ENCODE measurements at regions not wholly inside any gene's neighbourhood (a gene's known extent, or its start where the extent isn't known, plus 50 kb on each side); places are given as distances from the start of the nearest gene placed in this dataset.
"Not testable (repeated sequence)": the region's sequence is repeated elsewhere in the genome, so short reads cannot be mapped to it uniquely, and the experiment has no call there.

- DNase-seq (ENCODE audit: low read depth): no peak
These were observed 130.1 kb upstream of the SLC44A1 start for GRCh38 chr9:105114318-105114717.

GRCh38 chr9:105114964-105115728, 129.3 kb upstream of the SLC44A1 start:
- DNase-seq (ENCODE audit: low read depth): no peak

DNA sequence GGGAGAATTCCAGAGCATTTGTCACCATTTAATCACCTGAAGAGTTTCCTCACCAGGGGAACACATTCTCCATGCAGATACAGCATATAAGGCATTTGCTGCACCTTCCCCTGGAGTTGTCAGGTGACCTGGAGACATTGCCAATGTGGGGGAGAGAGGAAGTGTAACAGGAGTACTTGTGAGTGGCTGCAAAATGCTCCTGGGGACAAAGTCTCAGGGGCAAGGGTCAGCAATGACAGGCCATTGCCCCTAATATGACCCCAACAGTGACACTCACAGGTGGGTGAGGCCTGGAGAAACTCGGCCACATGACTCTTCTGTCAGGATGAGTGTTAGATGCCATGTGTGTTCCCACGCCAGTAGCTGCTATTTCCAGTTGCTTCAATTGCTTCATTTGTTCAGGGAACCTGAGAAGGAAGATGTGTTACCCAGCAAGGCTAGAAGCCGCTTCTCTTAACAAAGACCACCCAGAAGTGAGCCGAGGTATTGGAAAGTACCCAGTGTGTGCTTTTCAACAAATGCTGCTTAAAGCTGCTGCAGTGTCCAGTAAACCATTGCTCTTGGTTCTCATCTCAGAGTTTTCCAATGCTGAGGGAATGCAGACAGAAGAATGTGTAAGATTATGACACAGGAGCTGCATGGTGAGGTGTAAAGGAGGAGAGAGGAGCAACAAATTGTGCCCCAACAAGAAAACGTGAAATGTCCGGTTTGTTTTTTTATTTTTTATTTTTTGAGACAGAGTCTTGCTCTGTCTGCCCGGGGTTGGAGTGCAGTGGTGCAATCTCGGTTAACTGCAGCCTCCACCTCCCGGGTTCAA, 128.2 kb upstream of the SLC44A1 start:
- DNase-seq (ENCODE audit: low read depth): no peak

DNA sequence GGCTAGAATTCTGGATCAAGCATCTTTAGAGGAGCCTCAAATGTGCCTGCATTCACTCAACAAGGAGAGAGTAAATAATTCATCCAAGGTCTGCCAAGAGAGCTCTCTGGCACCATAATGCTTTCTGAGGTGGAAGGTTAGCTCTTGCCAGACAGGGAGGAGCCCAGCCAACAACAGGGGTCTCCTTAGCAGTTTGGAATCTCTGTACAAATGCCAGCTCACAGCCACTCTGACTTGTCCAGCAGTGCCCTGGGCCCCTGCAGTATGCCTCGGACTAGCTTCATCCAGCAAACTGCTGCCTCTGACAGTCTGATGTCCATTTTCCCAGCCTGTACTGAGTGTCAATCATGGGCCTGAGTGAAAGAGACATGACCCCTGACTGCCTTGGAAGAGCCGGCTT, 127.2 kb upstream of the SLC44A1 start:
- no peak for DNase-seq (ENCODE audit: low read depth)

- DNase-seq (ENCODE audit: low read depth): no peak
These were observed 125.8 kb upstream of the SLC44A1 start for GRCh38 chr9:105118636-105119035.

- no peak for DNase-seq (ENCODE audit: low read depth)
These were observed 125.3 kb upstream of the SLC44A1 start for GRCh38 chr9:105119156-105119555.

DNA sequence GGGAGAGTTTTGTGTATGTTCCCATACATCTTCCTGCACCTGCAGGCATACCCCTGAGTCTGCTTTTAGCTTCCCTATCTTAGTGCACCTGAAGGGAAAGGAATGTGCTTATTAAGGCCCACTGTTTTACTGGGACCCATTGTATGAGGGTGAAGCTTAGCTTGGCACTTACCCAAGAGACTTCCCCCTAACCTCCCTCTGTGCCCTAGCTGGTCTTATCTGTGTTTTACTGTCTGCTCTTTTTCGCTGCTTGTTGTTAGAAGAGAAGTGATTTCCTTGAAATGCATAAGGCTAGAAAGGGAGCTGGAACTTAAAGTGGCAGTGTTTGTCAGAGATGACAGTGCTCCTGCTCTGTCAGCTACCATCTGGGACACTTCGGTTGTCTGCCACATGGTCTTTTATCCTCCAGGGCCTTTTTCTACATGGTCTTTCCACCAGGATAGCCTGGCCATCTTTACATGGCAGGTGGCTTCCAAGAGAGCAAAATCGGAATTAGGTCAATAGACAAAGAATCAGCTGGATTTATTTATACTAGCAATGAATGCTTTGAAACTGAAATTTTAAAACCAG, 122.5 kb upstream of the SLC44A1 start:
- no peak for DNase-seq (ENCODE audit: low read depth)

GRCh38 chr9:105124598-105124997, 119.9 kb upstream of the SLC44A1 start:
- not testable (repeated sequence) for DNase-seq (ENCODE audit: low read depth)

DNA sequence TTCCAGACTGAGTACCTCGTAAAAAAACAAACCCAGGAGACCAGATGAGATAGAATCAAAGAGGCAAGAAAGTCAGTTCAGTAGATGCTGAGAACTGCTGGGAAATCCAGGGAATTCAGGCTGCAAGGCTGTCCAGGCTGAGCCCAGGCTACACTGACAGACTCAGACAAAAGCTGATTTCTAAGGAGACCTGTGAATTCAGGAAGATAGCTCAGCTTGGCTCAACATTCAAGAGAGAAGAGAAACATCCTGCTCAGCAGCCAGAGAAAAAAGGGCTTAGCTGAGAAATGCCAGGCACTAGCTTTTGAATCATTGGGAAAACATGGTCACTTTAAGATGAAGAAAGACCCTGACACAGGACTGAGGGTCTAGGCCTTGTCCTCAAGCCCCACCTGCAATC, 118.2 kb upstream of the SLC44A1 start:
- DNase-seq (ENCODE audit: low read depth): no peak

DNA sequence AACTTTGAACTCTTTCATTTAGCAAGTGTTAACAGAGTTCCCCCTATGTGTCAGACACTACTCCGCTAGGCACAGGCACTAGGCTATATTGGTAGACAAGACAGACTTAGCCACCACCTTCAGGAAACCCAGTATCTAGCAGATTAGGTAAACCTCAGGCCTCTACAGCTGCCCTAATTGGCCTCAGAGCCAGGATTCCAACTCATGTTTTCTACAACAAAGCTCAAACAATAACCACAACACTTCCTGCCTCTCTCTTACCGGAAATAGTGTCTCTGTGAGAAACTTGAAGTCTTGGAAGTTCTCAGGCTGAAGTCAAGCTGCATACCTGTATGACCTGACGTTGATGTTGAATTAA, 116.6 kb upstream of the SLC44A1 start:
- peak; percentile 24 for DNase-seq (ENCODE audit: low read depth)

- no peak for DNase-seq (ENCODE audit: low read depth)
These were observed 115.4 kb upstream of the SLC44A1 start for GRCh38 chr9:105128908-105129600.

DNA sequence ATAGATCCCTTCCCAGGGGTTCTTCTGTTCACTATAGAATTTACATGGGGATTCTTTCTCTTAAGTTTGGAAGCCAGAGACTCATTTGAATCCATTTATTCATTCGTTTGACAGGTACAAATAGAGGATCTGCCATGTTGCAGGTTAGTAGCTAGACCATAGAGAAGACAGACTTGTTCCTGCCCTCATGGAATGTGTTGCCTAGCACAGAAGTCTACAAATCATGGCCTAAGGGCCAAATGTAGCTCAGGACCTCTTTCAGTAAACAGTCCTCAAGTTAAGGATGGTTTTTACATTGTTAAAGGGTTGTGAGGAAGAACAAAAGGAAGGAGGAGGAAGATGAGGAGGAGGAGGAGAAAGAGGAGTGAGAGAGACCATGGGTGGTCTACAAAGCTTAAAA, 114.7 kb upstream of the SLC44A1 start:
- no peak for DNase-seq (ENCODE audit: low read depth)

DNA sequence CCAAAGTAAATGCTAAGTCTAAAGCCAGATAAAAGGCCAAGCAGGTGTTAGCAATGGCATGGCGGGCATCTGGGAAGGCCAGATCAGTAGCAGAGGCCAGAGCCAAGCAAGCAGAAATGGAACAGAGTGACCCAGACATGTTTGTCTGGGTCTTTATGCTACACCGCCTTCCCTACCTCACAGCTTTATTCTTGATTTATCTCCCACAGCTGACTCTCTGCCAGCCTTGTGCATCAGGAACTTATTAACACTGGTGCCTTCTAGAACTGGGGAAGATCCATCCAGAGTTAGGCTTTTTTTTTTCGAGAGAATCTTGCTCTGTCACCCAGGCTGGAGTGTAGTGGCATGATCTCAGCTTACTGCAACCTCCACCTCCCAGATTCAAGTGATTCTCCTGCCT, 112.5 kb upstream of the SLC44A1 start:
- DNase-seq (ENCODE audit: low read depth): no peak

DNA sequence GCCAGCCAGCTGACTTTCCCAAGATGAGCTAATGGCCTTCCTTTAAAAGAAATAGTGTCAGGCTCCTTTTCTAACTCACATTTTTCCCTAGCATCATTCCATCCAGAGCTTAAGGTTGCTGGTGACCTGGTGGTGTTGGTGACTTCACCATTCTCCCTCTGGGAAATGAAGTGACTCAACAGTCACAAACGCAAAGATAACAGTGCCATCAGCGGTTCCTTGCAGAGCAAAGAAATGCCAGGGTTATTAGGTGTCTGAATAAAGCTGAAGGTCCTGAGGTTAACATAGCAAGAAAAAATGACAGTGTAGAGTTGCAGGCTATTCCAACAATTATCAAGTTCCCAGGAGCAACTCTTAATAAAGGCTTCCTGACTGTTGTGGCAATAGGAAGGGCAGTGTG, 111.8 kb upstream of the SLC44A1 start:
- DNase-seq (ENCODE audit: low read depth): no peak

GRCh38 chr9:105138306-105138801, 106.1 kb upstream of the SLC44A1 start:
- DNase-seq (ENCODE audit: low read depth): no peak

DNA sequence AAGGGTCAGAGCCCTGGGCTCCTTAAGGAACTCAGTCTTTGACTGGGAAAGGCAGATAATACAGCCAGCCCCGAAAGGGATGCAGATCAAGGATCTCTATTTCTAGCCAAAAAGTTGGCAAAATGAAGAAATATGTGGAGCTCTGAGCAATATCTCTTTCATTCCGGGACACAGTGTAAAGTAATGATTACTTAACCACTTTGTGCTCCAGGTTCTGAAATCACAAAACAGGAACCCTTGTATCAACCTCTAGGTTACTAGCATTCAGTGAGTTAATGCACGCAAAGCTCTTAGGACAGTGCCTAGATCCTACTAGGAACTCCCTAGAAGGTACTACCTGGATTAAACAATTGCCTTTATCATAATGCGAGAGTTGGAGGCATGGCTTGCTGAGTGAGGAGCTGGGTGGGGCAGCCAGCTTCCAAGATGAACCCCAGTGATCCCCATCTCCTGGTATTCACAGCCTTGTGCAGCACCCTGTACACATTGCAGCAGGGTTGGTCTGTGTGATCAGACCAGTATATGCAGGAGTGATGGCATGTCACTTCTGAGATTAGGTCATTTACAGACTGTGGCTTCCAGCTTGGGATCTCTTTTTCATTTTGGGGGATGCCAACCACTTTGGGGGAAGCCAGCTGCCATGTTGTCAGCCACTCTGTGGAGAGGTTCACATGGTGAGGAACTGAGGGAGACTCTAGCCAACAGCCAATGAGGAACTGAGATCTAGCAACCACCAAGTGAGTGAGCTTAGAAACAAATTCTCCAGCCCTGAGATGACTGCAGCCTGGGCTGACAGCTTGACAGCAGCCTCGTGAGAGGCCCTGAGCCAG, 103.1 kb upstream of the SLC44A1 start:
- DNase-seq (ENCODE audit: low read depth): no peak

- DNase-seq (ENCODE audit: low read depth): no peak
These were observed 102.5 kb upstream of the SLC44A1 start for GRCh38 chr9:105141976-105142250.

GRCh38 chr9:105142406-105143135, 101.9 kb upstream of the SLC44A1 start:
- DNase-seq (ENCODE audit: low read depth): no peak

DNA sequence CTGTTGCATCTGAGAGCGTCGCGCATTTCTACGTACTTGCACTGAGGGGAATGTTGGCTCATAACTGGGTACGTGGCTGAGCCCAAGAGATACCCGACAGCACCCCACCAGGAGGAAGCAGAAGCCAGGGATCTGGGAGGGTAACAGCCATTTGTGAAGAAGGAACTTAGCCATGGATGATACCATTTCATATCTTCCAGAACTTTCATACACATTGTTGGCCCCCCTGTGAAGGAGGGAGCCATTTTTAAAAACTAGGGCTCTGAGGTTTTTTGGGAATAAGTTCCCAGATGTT, 101.4 kb upstream of the SLC44A1 start:
- DNase-seq (ENCODE audit: low read depth): no peak

DNA sequence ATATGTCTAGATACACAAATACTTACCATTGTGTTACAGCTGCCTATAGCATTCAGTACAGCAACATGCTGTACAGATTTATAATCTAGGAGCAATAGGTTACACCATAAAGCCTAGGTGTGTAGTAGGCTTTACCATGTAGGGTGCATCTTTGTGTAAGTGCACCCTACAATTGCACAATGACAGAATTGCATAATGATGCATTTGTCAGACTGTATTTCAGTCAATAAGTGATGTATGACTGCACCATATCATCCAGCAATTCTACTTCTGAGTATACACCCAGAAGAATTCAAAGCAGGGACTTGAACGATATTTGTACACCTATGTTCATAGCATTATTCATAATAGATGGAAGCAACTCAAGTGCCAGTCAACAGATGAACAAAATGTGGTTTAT, 100.4 kb upstream of the SLC44A1 start:
- no peak for DNase-seq (ENCODE audit: low read depth)

- DNase-seq (ENCODE audit: low read depth): no peak
These were observed 99.6 kb upstream of the SLC44A1 start for GRCh38 chr9:105144841-105145240.

Data from stimulated activated CD4-positive, alpha-beta T cell treated with anti-CD3 and anti-CD28 coated beads, Interleukin-2, amount 100 ng/mL, for 4 hours (primary cell).